GM12878 (cell line): ENCODE measurements at regions not wholly inside any gene's neighbourhood (a gene's known extent, or its start where the extent isn't known, plus 50 kb on each side); places are given as distances from the start of the nearest gene placed in this dataset.

Experiments used
- ATAC-seq: fragments of 200-7000 bp; cut with Tn5 transposase; 3 replicates; pipeline ENCODE4 v1.9.1; 2020; ENCODE audit warnings: mild to moderate bottlenecking, moderate library complexity
- BruUV-seq: library from RNA; stranded (reverse); fragments of 400-500 nt; replicated peaks from 2 replicates; lab custom pipeline; 2021; lab: Mats Ljungman, UMichigan
- CTCF ChIA-PET: fragments of 300-600 bp; sonication (Branson Sonifier 250); formaldehyde crosslinking; extraction: SDS; loops from one replicate; lab custom pipeline; 2021; ENCODE audit warnings: inconsistent platforms; lab: Yijun Ruan, JAX
- POLR2A ChIA-PET: fragments of 350-600 bp; formaldehyde crosslinking; extraction: SDS; loops from one replicate; lab custom pipeline; 2021; ENCODE audit warnings: inconsistent platforms; lab: Charles Lee
- RAD21 ChIA-PET: fragments of 300-600 bp; sonication (Branson Sonifier 250); formaldehyde crosslinking; loops from one replicate; lab custom pipeline; 2023; ENCODE audit warnings: antibody characterized with exemption; ENCODE audit not compliant: unreplicated experiment; lab: Charles Lee
- SMC1A ChIA-PET: fragments of 300-600 bp; sonication (Branson Sonifier 250); formaldehyde crosslinking; loops from one replicate; lab custom pipeline; 2023; ENCODE audit not compliant: unreplicated experiment, uncharacterized antibody; lab: Charles Lee
- DNase-seq: peaks from one replicate; pipeline ENCODE4 v3.0.0-alpha.2; 2011; ENCODE audit warnings: low read depth, low spot score
- FAIRE-seq: peaks from 3 replicates; lab custom pipeline; 2011; peaks lifted over from hg19 to GRCh38; lab: Jason Lieb, UNC
- H2AFZ ChIP-seq: 2 replicates; pipeline ENCODE4 v1.6.0; 2011; ENCODE audit warnings: low read depth, low read length, control low read depth; ENCODE audit not compliant: control insufficient read depth
- H3K27ac ChIP-seq: 2 replicates; pipeline ENCODE4 v1.5.1; 2011; ENCODE audit warnings: control low read depth; ENCODE audit not compliant: control insufficient read depth, insufficient read depth
- H3K27me3 ChIP-seq, 2 experiments: replicated peaks in 1 of 2; 2 replicates each; pipeline versions ENCODE4 v1.6.0 to v1.6.1; 2011; ENCODE audit warnings: low read length in 1 of 2; ENCODE audit not compliant: control insufficient read depth in 2 of 2, insufficient read depth in 2 of 2
- H3K36me3 ChIP-seq, 2 experiments: 2 replicates each; pipeline ENCODE4 v1.5.1; 2011; ENCODE audit warnings: low read length in 1 of 2; ENCODE audit not compliant: control insufficient read depth in 2 of 2, insufficient read depth in 2 of 2
- H3K4me1 ChIP-seq: 2 replicates; pipeline ENCODE4 v1.6.1; 2011; ENCODE audit warnings: mild to moderate bottlenecking, low read length, moderate library complexity, mixed read lengths; ENCODE audit not compliant: control insufficient read depth, insufficient read depth
- H3K4me2 ChIP-seq: 2 replicates; pipeline ENCODE4 v1.6.0; 2011; ENCODE audit warnings: control low read depth; ENCODE audit not compliant: control insufficient read depth, insufficient read depth
- H3K4me3 ChIP-seq: fragments of 200-600 bp; sonication (generic); 2 replicates; pipeline ENCODE4 v1.5.1; 2016
- H3K79me2 ChIP-seq: 2 replicates; pipeline ENCODE4 v1.6.0; 2011; ENCODE audit warnings: low read length; ENCODE audit not compliant: control insufficient read depth, insufficient read depth
- H3K9ac ChIP-seq: 2 replicates; pipeline ENCODE4 v1.8.0; 2011; ENCODE audit warnings: low read length, control low read depth, mixed read lengths; ENCODE audit not compliant: control insufficient read depth, insufficient read depth
- H3K9me3 ChIP-seq: replicated peaks from 3 replicates; pipeline ENCODE4 v1.5.1; 2011; ENCODE audit warnings: mild to moderate bottlenecking, low read length; ENCODE audit not compliant: control insufficient read depth, insufficient read depth
- H4K20me1 ChIP-seq: 2 replicates; pipeline ENCODE4 v1.6.0; 2011; ENCODE audit not compliant: control insufficient read depth, insufficient read depth
- BACH1 ChIP-seq: fragments of 450-650 bp; IDR thresholded peaks from 2 replicates; pipeline ENCODE4 v1.6.1; 2017; ENCODE audit warnings: mild to moderate bottlenecking, borderline replicate concordance
- BCL11A ChIP-seq: IDR thresholded peaks from 2 replicates; pipeline ENCODE4 v1.6.1; 2011; ENCODE audit warnings: low read depth, low read length
- E2F8 ChIP-seq: fragments of 450-650 bp; IDR thresholded peaks from 2 replicates; pipeline ENCODE4 v1.6.1; 2018; ENCODE audit warnings: mild to moderate bottlenecking, low read depth, moderate library complexity; ENCODE audit not compliant: partially characterized antibody
- FOXK2 ChIP-seq: fragments of 450-650 bp; IDR thresholded peaks from 2 replicates; pipeline ENCODE4 v1.6.1; 2017; ENCODE audit warnings: mild to moderate bottlenecking, moderate library complexity
- KAT2A ChIP-seq: conservative IDR thresholded peaks from 2 replicates; pipeline ENCODE4 v1.6.1; 2011; ENCODE audit warnings: low read depth, low read length; ENCODE audit not compliant: control insufficient read depth
- PAX8 ChIP-seq: fragments of 450-650 bp; IDR thresholded peaks from 2 replicates; pipeline ENCODE4 v1.6.1; 2017; ENCODE audit warnings: mild to moderate bottlenecking, moderate library complexity
- PML ChIP-seq: IDR thresholded peaks from 2 replicates; pipeline ENCODE4 v1.6.1; 2012; ENCODE audit warnings: low read length, inconsistent platforms
- POLR2AphosphoS5 ChIP-seq: IDR thresholded peaks from 2 replicates; pipeline ENCODE4 v1.6.1; 2011; ENCODE audit warnings: mild to moderate bottlenecking, low read length, inconsistent platforms
- TCF7 ChIP-seq: IDR thresholded peaks from 2 replicates; pipeline ENCODE4 v1.6.1; 2014; ENCODE audit warnings: antibody characterized with exemption, borderline replicate concordance
- ZNF592 ChIP-seq: fragments of 450-650 bp; IDR thresholded peaks from 2 replicates; pipeline ENCODE4 v1.6.1; 2017; ENCODE audit warnings: mild to moderate bottlenecking, moderate library complexity
- WGBS: methylation state at CpG from one replicate; pipeline ENCODE4 v1.1.6; 2016; ENCODE audit warnings: low lambda C conversion rate; ENCODE audit not compliant: insufficient replicate concordance, insufficient coverage; ENCODE audit errors: missing lambda C conversion rate; 5-methylcytosine and 5-hydroxymethylcytosine counted together
- in situ Hi-C: fragments of 300-500 bp; cut with MboI; formaldehyde crosslinking; loops from 9 replicates; pipeline ENCODE4 v1.14.3; 2018; ENCODE audit warnings: mixed read lengths
- intact Hi-C: fragments of 100-400 bp; cut with micrococcal nuclease; formaldehyde crosslinking; loops from one replicate; pipeline ENCODE4 v1.14.2; 2022; ENCODE audit not compliant: unreplicated experiment
- TF ChIP-seq, protein P1 (sequence below): IDR thresholded peaks from 2 replicates; pipeline ENCODE4 v1.6.1; 2011; ENCODE audit warnings: borderline replicate concordance, low read depth, mild to moderate bottlenecking, moderate library complexity, low read length; ENCODE audit not compliant: insufficient read depth, poor library complexity, severe bottlenecking
- TF ChIP-seq, protein P2 (sequence below), 3 experiments: IDR thresholded peaks in 2 of 3; conservative IDR thresholded peaks in 1 of 3; 2 replicates each; pipeline ENCODE4 v1.5.1; 2011; ENCODE audit warnings: low read depth in 3 of 3, low read length in 3 of 3, mild to moderate bottlenecking in 3 of 3, control low read depth in 2 of 3, moderate library complexity in 2 of 3, inconsistent platforms in 1 of 3, mixed read lengths in 1 of 3; ENCODE audit not compliant: control insufficient read depth in 2 of 3, insufficient read depth in 1 of 3; ENCODE audit errors: extremely low read depth in 1 of 3
- TF ChIP-seq, protein P3 (sequence below): IDR thresholded peaks from 2 replicates; pipeline ENCODE4 v1.6.1; 2011; ENCODE audit warnings: low read depth, low read length, improper control_type of control experiment, borderline replicate concordance

GRCh38 chr2:129004940-129005490, 686.3 kb upstream of the HS6ST1 start:
- intact Hi-C loops = no loop called here
- POLR2A ChIA-PET = no interaction called here
- Histone ChIP-seq H3K36me3 (no peaks in the 10 kb centered on the region), H3K79me2 (no peaks in the 10 kb centered on the region), H2AFZ (no peak overlapping the region), H3K27me3 (no peaks in the 10 kb centered on the region), H3K4me1 (no peaks in the 10 kb centered on the region), H3K9ac (no peak overlapping the region), H3K27ac (no peak overlapping the region), H3K4me2 (no peak overlapping the region), H3K9me3 (no peaks in the 10 kb centered on the region), H4K20me1 (no peaks in the 10 kb centered on the region), H3K4me3 (no peak overlapping the region)
- CTCF ChIA-PET = no interaction called here
- DNase-seq (no peak), FAIRE-seq (no peak), ATAC-seq (no peak)
- no TSS peak for BruUV-seq
- in situ Hi-C loops = no loop called here
- WGBS = 2% methylated on average over 4 of the region's 4 CpGs
- SMC1A ChIA-PET = no interaction called here
- RAD21 ChIA-PET = no interaction called here
- TF ChIP-seq PML (no peak), ZNF592 (no peak), PAX8 (no peak), KAT2A (no peak), FOXK2 (no peak), POLR2AphosphoS5 (no peak), TCF7 (no peak), BACH1 (no peak), BCL11A (no peak), E2F8 (no peak)
- TF ChIP-seq, protein P1, sequence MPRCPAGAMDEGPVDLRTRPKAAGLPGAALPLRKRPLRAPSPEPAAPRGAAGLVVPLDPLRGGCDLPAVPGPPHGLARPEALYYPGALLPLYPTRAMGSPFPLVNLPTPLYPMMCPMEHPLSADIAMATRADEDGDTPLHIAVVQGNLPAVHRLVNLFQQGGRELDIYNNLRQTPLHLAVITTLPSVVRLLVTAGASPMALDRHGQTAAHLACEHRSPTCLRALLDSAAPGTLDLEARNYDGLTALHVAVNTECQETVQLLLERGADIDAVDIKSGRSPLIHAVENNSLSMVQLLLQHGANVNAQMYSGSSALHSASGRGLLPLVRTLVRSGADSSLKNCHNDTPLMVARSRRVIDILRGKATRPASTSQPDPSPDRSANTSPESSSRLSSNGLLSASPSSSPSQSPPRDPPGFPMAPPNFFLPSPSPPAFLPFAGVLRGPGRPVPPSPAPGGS = no peak
- TF ChIP-seq, protein P2, sequence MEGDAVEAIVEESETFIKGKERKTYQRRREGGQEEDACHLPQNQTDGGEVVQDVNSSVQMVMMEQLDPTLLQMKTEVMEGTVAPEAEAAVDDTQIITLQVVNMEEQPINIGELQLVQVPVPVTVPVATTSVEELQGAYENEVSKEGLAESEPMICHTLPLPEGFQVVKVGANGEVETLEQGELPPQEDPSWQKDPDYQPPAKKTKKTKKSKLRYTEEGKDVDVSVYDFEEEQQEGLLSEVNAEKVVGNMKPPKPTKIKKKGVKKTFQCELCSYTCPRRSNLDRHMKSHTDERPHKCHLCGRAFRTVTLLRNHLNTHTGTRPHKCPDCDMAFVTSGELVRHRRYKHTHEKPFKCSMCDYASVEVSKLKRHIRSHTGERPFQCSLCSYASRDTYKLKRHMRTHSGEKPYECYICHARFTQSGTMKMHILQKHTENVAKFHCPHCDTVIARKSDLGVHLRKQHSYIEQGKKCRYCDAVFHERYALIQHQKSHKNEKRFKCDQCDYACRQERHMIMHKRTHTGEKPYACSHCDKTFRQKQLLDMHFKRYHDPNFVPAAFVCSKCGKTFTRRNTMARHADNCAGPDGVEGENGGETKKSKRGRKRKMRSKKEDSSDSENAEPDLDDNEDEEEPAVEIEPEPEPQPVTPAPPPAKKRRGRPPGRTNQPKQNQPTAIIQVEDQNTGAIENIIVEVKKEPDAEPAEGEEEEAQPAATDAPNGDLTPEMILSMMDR (IDR thresholded peaks at IDR 0.05 in 2 of 3, conservative IDR thresholded peaks at IDR 0.05 in 1 of 3; ENCODE audit: control insufficient read depth in 2 of 3, extremely low read depth in 1 of 3, insufficient read depth in 1 of 3, low read depth in 3 of 3, low read length in 3 of 3) = no peak
- TF ChIP-seq, protein P3, sequence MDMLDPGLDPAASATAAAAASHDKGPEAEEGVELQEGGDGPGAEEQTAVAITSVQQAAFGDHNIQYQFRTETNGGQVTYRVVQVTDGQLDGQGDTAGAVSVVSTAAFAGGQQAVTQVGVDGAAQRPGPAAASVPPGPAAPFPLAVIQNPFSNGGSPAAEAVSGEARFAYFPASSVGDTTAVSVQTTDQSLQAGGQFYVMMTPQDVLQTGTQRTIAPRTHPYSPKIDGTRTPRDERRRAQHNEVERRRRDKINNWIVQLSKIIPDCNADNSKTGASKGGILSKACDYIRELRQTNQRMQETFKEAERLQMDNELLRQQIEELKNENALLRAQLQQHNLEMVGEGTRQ = no peak
